ENCODE measurements at regions not wholly inside any gene's neighbourhood (a gene's known extent, or its start where the extent isn't known, plus 50 kb on each side); places are given as distances from the start of the nearest gene placed in this dataset.

DNA sequence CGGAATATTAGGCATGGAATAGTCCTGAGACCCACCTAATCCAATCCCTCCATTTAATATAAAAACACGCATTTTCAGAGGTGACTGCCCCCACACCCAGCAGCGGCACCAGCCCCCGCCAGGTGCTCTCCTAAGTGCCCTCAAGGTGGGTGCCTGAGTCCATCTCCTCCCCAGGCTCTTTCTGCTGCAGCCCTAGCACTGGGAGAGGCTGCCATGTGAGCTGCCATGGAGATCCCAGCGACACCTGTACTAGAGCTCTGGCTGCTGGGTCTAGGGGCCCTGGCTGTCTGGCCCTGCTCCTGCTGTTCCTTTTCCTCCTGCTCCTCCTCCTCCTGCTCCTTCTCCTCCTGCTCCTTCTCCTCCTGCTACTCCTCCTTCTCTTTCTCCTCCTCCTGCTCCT lies 191.1 kb upstream of the BMPER start:
- no peak for TF ChIP-seq REST (IDR thresholded peaks at IDR 0.05; ENCODE audit: insufficient read depth in 1 of 2, low read depth in 2 of 2, low read length in 1 of 2)
- no peak for TF ChIP-seq CTCF (IDR thresholded peaks at IDR 0.05)
